ENCODE measurements at regions not wholly inside any gene's neighbourhood (a gene's known extent, or its start where the extent isn't known, plus 50 kb on each side); places are given as distances from the start of the nearest gene placed in this dataset.

GRCh38 chr14:71474301-71475265, 457.6 kb upstream of the RGS6 start:
- no peak overlapping the region for H3K9ac ChIP-seq (ENCODE audit: low read length in 3 of 3)
- no peaks in the 10 kb centered on the region for H3K27me3 ChIP-seq (ENCODE audit: control insufficient read depth, insufficient read depth, low read length)
- H3K36me3 ChIP-seq (ENCODE audit: control insufficient read depth in 2 of 3, insufficient read depth in 3 of 3, low read length in 3 of 3) = no peaks in the 10 kb centered on the region
- H3K4me1 ChIP-seq (ENCODE audit: control insufficient read depth in 2 of 3, insufficient read depth in 2 of 3, low read depth in 1 of 3, low read length in 3 of 3) = no peaks in the 10 kb centered on the region
- H3K9me3 ChIP-seq (ENCODE audit: control insufficient read depth in 2 of 3, insufficient read depth in 1 of 3, low read length in 3 of 3) = no peaks in the 10 kb centered on the region
- DNase-seq = no peak
- TF ChIP-seq CTCF (IDR thresholded peaks at IDR 0.05; ENCODE audit: borderline replicate concordance, extremely low read depth, insufficient read depth) = no peak
- intact Hi-C loops (cut with DNase I) = no loop called here
- no peak for FAIRE-seq
- H3K4me3 ChIP-seq (ENCODE audit: low read length in 3 of 3) = no peak overlapping the region
- H3K27ac ChIP-seq (ENCODE audit: low read depth in 2 of 2, low read length in 2 of 2) = no peak overlapping the region

- no peak for FAIRE-seq
- no peaks in the 10 kb centered on the region for H3K4me1 ChIP-seq (ENCODE audit: control insufficient read depth in 2 of 3, insufficient read depth in 2 of 3, low read depth in 1 of 3, low read length in 3 of 3)
- no peak overlapping the region for H3K27ac ChIP-seq (ENCODE audit: low read depth in 2 of 2, low read length in 2 of 2)
- H3K36me3 ChIP-seq (ENCODE audit: control insufficient read depth in 2 of 3, insufficient read depth in 3 of 3, low read length in 3 of 3) = no peaks in the 10 kb centered on the region
- H3K4me3 ChIP-seq (ENCODE audit: low read length in 3 of 3) = no peak overlapping the region
- H3K9me3 ChIP-seq (ENCODE audit: control insufficient read depth in 2 of 3, insufficient read depth in 1 of 3, low read length in 3 of 3) = no peaks in the 10 kb centered on the region
- H3K9ac ChIP-seq (ENCODE audit: low read length in 3 of 3) = no peak overlapping the region
- intact Hi-C loops (cut with DNase I) = no loop called here
- H3K27me3 ChIP-seq (ENCODE audit: control insufficient read depth, insufficient read depth, low read length) = no peaks in the 10 kb centered on the region
- TF ChIP-seq CTCF (IDR thresholded peaks at IDR 0.05; ENCODE audit: borderline replicate concordance, extremely low read depth, insufficient read depth) = no peak
- DNase-seq = no peak
Measured at GRCh38 chr14:71475916-71476315, 456.3 kb upstream of the RGS6 start.

GRCh38 chr14:71478542-71478941, 453.7 kb upstream of the RGS6 start:
- no peak overlapping the region for H3K4me3 ChIP-seq (ENCODE audit: low read length in 3 of 3)
- DNase-seq (no peak), FAIRE-seq (no peak)
- intact Hi-C loops (cut with DNase I) = no loop called here
- peaks cover 0 to 4% (median 3%) of the 10 kb centered on the region in 3 donors for H3K4me1 ChIP-seq (ENCODE audit: control insufficient read depth in 2 of 3, insufficient read depth in 2 of 3, low read depth in 1 of 3, low read length in 3 of 3)
- H3K36me3 ChIP-seq (ENCODE audit: control insufficient read depth in 2 of 3, insufficient read depth in 3 of 3, low read length in 3 of 3) = no peaks in the 10 kb centered on the region
- H3K27me3 ChIP-seq (ENCODE audit: control insufficient read depth, insufficient read depth, low read length) = no peaks in the 10 kb centered on the region
- TF ChIP-seq CTCF (IDR thresholded peaks at IDR 0.05; ENCODE audit: borderline replicate concordance, extremely low read depth, insufficient read depth) = no peak
- H3K9me3 ChIP-seq (ENCODE audit: control insufficient read depth in 2 of 3, insufficient read depth in 1 of 3, low read length in 3 of 3) = no peaks in the 10 kb centered on the region
- H3K9ac ChIP-seq (ENCODE audit: low read length in 3 of 3) = no peak overlapping the region
- H3K27ac ChIP-seq (ENCODE audit: low read depth in 2 of 2, low read length in 2 of 2) = no peak overlapping the region

Data from kidney (tissue), 13 donors.